OCI-LY3 (cell line): ENCODE measurements at regions not wholly inside any gene's neighbourhood (a gene's known extent, or its start where the extent isn't known, plus 50 kb on each side); places are given as distances from the start of the nearest gene placed in this dataset.
A peak's percentile ranks its signal among the peaks of the same experiment; 100 is the strongest.

ENCODE experiments used
- H2AFZ ChIP-seq: fragments of 200-600, 300-600 bp; shearing (Covaris generic); 2 replicates; pipeline ENCODE4 v1.6.0; 2014; ENCODE audit warnings: antibody characterized with exemption, low read depth, low read length
- H3K27ac ChIP-seq: fragments of 200-600, 300-600 bp; sonication (generic); 2 replicates; pipeline ENCODE4 v1.5.1; 2014; ENCODE audit warnings: mild to moderate bottlenecking, low read length, moderate library complexity, mixed read lengths
- H3K27me3 ChIP-seq: fragments of 200-600, 300-600 bp; sonication (generic); 2 replicates; pipeline ENCODE4 v1.6.1; 2014; ENCODE audit warnings: low read depth, low read length, mixed read lengths
- H3K36me3 ChIP-seq: fragments of 200-600, 300-600 bp; sonication (generic); replicated peaks from 2 replicates; pipeline ENCODE3; 2014; ENCODE audit warnings: low read depth, low read length, mixed read lengths
- H3K4me1 ChIP-seq: fragments of 300-600, 200-600 bp; sonication (generic); 2 replicates; pipeline ENCODE4 v1.6.1; 2014; ENCODE audit warnings: low read length, mixed read lengths
- H3K4me2 ChIP-seq: fragments of 200-600, 300-600 bp; sonication (generic); 2 replicates; pipeline ENCODE4 v1.6.1; 2014; ENCODE audit warnings: low read length, mixed read lengths
- H3K4me3 ChIP-seq: fragments of 300-600, 200-600 bp; sonication (generic); 2 replicates; pipeline ENCODE4 v1.5.1; 2014; ENCODE audit warnings: antibody characterized with exemption, mild to moderate bottlenecking, low read length, moderate library complexity
- H3K79me2 ChIP-seq: fragments of 300-600, 200-600 bp; shearing (Covaris generic); 2 replicates; pipeline ENCODE4 v1.6.1; 2014; ENCODE audit warnings: mild to moderate bottlenecking, low read length, mixed read lengths
- H3K9ac ChIP-seq: fragments of 300-600, 200-600 bp; shearing (Covaris generic); 2 replicates; pipeline ENCODE4 v1.6.0; 2014; ENCODE audit warnings: mild to moderate bottlenecking, low read length, moderate library complexity
- H3K9me3 ChIP-seq: fragments of 200-600, 300-600 bp; shearing (Covaris generic); 2 replicates; pipeline ENCODE4 v1.6.1; 2014; ENCODE audit warnings: low read length, mixed read lengths; ENCODE audit not compliant: insufficient read depth
- H4K20me1 ChIP-seq: fragments of 200-600, 300-600 bp; sonication (generic); 2 replicates; pipeline ENCODE4 v1.6.1; 2016; ENCODE audit warnings: low read length, mixed read lengths; ENCODE audit not compliant: insufficient read depth
- EZH2phosphoT487 ChIP-seq: fragments of 200-600 bp; shearing (Covaris generic); IDR thresholded peaks from 2 replicates; pipeline ENCODE4 v1.6.1; 2018; ENCODE audit warnings: antibody characterized with exemption, mixed run types, low read depth
- TF ChIP-seq, protein P1 (sequence below): fragments of 200-600, 300-600 bp; sonication (generic); IDR thresholded peaks from 2 replicates; pipeline ENCODE4 v1.5.1; 2014; ENCODE audit warnings: antibody characterized with exemption, low read length, low read depth

DNA sequence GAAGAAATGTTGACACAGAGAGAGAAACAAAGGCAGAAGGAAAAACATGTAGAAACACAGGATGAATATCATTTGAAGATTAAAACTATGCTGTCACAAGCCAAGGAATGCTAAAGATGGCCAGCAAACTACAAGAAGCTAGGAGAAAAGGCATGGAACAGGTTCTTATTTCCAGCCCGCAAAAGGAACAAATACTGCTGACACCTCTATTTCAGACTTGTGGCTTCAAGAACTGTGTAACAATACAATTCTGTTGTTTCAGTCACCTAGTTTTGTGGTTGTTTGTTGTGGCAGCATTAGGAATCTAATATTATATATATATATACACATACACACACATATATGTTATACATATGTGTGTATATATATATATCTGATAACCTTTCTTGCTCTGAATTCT is 1543.9 kb downstream of the KCNT2 start:
- Histone ChIP-seq H3K4me1 (no peaks in the 10 kb centered on the region), H2AFZ (no peak overlapping the region), H3K27ac (no peak overlapping the region), H4K20me1 (no peaks in the 10 kb centered on the region), H3K9ac (no peak overlapping the region), H3K36me3 (no peaks in the 10 kb centered on the region), H3K9me3 (no peaks in the 10 kb centered on the region), H3K4me3 (no peak overlapping the region), H3K4me2 (no peak overlapping the region), H3K27me3 (no peaks in the 10 kb centered on the region), H3K79me2 (no peaks in the 10 kb centered on the region)
- no peak for TF ChIP-seq EZH2phosphoT487
- TF ChIP-seq, protein P1, sequence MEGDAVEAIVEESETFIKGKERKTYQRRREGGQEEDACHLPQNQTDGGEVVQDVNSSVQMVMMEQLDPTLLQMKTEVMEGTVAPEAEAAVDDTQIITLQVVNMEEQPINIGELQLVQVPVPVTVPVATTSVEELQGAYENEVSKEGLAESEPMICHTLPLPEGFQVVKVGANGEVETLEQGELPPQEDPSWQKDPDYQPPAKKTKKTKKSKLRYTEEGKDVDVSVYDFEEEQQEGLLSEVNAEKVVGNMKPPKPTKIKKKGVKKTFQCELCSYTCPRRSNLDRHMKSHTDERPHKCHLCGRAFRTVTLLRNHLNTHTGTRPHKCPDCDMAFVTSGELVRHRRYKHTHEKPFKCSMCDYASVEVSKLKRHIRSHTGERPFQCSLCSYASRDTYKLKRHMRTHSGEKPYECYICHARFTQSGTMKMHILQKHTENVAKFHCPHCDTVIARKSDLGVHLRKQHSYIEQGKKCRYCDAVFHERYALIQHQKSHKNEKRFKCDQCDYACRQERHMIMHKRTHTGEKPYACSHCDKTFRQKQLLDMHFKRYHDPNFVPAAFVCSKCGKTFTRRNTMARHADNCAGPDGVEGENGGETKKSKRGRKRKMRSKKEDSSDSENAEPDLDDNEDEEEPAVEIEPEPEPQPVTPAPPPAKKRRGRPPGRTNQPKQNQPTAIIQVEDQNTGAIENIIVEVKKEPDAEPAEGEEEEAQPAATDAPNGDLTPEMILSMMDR: no peak

- H3K27me3 ChIP-seq: no peaks in the 10 kb centered on the region
- H3K36me3 ChIP-seq: no peaks in the 10 kb centered on the region
- no peaks in the 10 kb centered on the region for H3K79me2 ChIP-seq
- no peak overlapping the region for H2AFZ ChIP-seq
- H3K27ac ChIP-seq: no peak overlapping the region
- H3K4me1 ChIP-seq: peaks cover 2% of the 10 kb centered on the region; the same call in 1 of the 2 replicates
- TF ChIP-seq, protein P1: no peak
- no peak for TF ChIP-seq EZH2phosphoT487
- H3K9ac ChIP-seq: no peak overlapping the region
- H3K4me3 ChIP-seq: no peak overlapping the region
- no peak overlapping the region for H3K4me2 ChIP-seq
- no peaks in the 10 kb centered on the region for H3K9me3 ChIP-seq
- H4K20me1 ChIP-seq: no peaks in the 10 kb centered on the region
Measured at GRCh38 chr1:195054217-195054687, 1554.0 kb downstream of the KCNT2 start.

DNA sequence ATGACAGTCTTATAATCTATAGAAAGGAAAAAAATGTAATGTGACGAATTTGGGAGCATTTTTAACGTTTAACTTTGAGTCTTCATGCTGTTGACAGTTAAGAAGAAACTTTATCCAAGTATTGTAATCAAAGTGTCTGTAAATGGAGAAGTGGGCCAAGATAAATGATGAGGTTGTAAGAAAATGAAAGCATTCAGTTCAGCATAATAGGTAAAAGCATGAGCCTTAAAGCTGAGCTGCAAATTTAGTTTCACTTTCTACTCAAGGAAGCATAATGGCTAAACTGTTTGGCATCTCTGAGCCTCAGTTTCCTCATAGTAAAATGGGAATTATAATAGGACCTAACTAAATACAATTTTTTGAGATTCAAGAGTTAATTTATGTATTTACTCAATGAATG is 1554.8 kb downstream of the KCNT2 start:
- 0 out of 2 replicates have a peak overlapping the region, but pooled peaks have one; percentile 13 for H3K4me3 ChIP-seq

DNA sequence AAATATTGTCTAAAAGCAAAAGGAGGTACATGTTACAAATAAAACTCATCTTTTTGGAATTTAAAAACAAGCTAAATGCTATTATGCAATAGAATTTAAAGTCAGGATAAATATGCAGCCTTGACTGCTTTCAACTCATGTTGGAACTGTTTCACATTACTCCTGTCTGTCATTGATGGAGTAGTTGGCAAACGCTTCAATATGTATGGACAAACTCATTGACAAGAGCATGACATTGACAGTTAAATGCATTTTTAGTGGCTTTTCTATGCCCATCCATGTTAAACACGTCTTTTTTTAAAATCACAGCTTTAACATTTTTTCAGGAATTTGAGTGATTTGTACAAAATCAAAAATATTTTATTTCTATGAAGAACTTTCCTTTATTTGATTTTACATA is 1560.5 kb downstream of the KCNT2 start:
- Histone ChIP-seq H3K4me3 (no peak overlapping the region), H3K79me2 (no peaks in the 10 kb centered on the region), H3K27ac (no peak overlapping the region), H3K9me3 (no peaks in the 10 kb centered on the region), H4K20me1 (no peaks in the 10 kb centered on the region), H3K9ac (no peak overlapping the region), H3K27me3 (no peaks in the 10 kb centered on the region), H3K36me3 (no peaks in the 10 kb centered on the region), H3K4me1 (no peaks in the 10 kb centered on the region), H2AFZ (no peak overlapping the region), H3K4me2 (no peak overlapping the region)
- no peak for TF ChIP-seq EZH2phosphoT487
- TF ChIP-seq, protein P1: no peak

More for the DNA sequence above, 1554.8 kb downstream of the KCNT2 start:
- no peaks in the 10 kb centered on the region for H4K20me1 ChIP-seq
- H3K27me3 ChIP-seq: no peaks in the 10 kb centered on the region
- H3K4me2 ChIP-seq: peak overlapping the region; percentile 53
- H2AFZ ChIP-seq: no peak overlapping the region
- no peaks in the 10 kb centered on the region for H3K79me2 ChIP-seq
- H3K4me1 ChIP-seq: peaks cover 2% of the 10 kb centered on the region; the same call in 1 of the 2 replicates
- no peak overlapping the region for H3K27ac ChIP-seq
- no peaks in the 10 kb centered on the region for H3K36me3 ChIP-seq
- TF ChIP-seq, protein P1: no peak
- TF ChIP-seq EZH2phosphoT487: no peak
- H3K9me3 ChIP-seq: no peaks in the 10 kb centered on the region
- H3K9ac ChIP-seq: no peak overlapping the region
